Fibroblast of villous mesenchyme (primary cell): ENCODE measurements at regions not wholly inside any gene's neighbourhood (a gene's known extent, or its start where the extent isn't known, plus 50 kb on each side); places are given as distances from the start of the nearest gene placed in this dataset.

Source experiments
- DNase-seq: peaks from one replicate; pipeline ENCODE4 v3.0.0-alpha.2; 2010; ENCODE audit warnings: low read depth
- H3K4me3 ChIP-seq: 2 replicates; pipeline ENCODE4 v1.5.1; 2011; ENCODE audit warnings: low read depth, mild to moderate bottlenecking, low read length
- TF ChIP-seq, protein P1 (sequence below): IDR thresholded peaks from 2 replicates; pipeline ENCODE4 v1.5.1; 2012; ENCODE audit warnings: low read depth, mild to moderate bottlenecking, low read length; ENCODE audit not compliant: insufficient read depth

GRCh38 chr5:74261421-74261820 lies 379.1 kb downstream of the ENC1 start:
- no peak for DNase-seq
- H3K4me3 ChIP-seq: no peak overlapping the region
- TF ChIP-seq, protein P1, sequence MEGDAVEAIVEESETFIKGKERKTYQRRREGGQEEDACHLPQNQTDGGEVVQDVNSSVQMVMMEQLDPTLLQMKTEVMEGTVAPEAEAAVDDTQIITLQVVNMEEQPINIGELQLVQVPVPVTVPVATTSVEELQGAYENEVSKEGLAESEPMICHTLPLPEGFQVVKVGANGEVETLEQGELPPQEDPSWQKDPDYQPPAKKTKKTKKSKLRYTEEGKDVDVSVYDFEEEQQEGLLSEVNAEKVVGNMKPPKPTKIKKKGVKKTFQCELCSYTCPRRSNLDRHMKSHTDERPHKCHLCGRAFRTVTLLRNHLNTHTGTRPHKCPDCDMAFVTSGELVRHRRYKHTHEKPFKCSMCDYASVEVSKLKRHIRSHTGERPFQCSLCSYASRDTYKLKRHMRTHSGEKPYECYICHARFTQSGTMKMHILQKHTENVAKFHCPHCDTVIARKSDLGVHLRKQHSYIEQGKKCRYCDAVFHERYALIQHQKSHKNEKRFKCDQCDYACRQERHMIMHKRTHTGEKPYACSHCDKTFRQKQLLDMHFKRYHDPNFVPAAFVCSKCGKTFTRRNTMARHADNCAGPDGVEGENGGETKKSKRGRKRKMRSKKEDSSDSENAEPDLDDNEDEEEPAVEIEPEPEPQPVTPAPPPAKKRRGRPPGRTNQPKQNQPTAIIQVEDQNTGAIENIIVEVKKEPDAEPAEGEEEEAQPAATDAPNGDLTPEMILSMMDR: no peak

DNA sequence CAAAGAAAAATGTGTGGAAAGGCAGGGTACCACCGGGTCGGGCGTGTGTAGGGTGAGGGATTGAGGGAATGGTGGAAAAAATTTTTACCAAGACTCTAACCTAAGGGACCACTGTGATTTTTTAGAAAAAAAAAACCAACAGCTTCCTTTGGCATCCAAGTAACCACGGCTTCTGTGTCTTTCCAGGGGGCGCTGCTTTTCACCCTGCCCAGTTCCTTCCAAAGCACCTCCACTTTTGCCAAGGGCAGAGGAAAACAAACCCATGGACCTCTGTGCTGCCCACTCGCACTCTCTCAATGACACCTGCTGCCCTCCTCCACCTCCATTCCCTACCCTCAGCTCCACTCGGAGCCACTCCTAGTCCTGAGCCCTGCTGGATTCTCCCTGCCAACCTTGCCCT lies 381.0 kb downstream of the ENC1 start:
- DNase-seq: no peak
- H3K4me3 ChIP-seq: no peak overlapping the region
- TF ChIP-seq, protein P1: no peak

GRCh38 chr5:74258314-74258665 lies 382.2 kb downstream of the ENC1 start:
- no peak for DNase-seq
- TF ChIP-seq, protein P1: no peak
- H3K4me3 ChIP-seq: no peak overlapping the region

DNA sequence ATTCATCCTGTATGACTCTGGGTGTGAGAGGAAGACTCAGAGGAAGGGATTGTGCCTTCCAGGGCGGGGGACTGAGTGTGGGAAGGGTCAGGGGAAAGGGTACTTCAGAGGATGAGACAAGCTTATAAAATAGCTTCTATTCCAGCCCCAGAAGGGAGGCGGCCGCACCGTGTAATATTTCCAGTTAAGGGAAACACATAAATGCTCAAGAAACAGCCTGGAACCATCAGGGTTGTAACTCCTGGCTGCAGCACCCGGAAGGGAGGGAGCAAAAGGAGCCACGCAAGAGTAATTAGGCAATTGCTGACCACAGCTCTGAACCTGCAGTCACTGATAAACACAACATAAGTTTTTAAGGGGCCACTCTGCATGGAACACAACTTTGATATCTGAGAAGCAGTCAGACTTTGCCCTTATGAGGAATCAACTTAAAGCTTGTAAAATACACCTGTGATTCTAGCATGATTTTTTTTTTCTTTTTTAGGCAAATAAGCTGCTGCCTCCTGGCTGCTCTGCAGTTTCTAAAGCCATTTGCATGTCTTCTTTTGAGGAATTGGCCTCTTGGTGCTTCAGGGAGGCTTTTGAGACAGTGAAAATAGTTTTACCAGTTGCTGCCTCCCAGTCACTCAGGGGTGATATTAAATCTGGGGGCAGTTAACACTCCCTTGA lies 382.7 kb downstream of the ENC1 start:
- TF ChIP-seq, protein P1: no peak
- H3K4me3 ChIP-seq: no peak overlapping the region
- DNase-seq: peak; percentile 94

DNA sequence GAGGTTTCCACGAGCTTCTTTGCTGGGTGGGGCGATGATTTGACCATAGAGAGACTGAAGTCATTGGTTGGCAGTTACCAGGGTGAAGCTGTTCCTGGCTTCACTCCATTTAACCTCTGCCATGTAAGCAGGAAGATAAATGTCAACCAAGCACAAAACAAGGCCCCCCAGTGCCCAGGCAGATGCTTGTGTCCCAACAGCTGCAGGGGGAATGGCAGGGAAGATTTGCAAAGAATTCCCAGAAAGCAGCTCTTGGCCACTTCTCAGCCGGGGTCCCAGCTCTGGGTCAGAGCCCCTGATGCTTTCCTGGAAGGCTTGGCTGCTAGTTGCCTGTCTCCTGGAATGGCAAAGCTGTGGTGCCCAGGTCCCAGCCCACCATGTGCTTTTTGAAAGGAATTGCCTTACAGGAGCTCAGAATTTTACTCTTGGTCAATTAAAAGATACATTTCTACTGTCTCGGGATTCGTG lies 383.4 kb downstream of the ENC1 start:
- no peak for DNase-seq
- TF ChIP-seq, protein P1: no peak
- H3K4me3 ChIP-seq: no peak overlapping the region

DNA sequence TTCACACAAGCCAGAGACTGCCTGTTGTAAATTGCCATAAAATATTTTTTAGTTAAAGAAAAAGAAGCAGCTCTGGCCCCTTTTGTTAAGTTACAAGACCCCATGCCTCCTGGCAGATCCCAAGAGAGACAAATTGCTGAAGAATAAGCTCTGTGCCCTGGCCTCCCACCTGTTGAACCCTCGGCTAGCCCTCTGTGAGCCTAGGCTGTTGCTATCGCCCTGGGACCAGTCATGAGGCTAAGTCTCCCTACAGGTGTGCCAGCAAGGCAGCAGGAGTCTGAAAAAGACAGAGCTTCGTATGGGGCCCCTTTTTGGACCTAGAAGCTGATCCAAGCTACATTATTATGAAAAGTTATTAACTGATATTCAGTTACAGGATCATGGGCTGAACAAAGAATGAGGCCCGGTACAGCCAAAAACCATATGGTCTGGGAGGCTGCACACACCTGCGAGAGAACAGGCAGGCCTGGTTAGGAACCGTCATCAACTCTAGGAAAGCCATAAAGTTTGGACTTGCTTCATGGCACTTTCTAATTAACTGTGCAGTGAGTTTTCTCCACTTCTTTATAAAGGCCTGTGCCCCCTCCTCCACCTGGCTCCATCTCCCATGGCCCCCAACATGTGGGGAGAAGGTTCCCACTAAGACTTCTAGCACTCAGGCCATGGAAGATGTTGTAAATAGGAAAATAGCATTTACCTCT lies 384.7 kb downstream of the ENC1 start:
- TF ChIP-seq, protein P1: no peak
- DNase-seq: no peak
- H3K4me3 ChIP-seq: no peak overlapping the region

DNA sequence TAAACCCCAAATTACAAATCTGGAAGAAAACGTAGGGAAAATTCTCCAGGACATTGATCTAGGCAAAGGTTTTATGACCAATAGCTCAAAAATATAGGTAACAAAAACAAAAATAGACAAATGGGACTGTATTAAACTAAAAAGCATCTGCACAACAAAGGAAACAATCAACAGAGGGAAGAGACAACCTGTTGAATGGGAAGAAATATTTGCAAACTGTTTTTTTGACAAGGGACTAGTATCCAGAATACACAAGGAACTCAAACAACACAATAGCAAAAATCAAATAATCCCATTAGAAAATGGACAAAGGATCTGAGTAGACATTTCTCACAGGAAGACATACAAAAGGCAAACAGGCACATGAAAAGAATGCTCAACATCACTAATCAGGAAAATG lies 386.3 kb downstream of the ENC1 start:
- TF ChIP-seq, protein P1: no peak
- DNase-seq: no peak

More for the DNA sequence above, 386.3 kb downstream of the ENC1 start:
- H3K4me3 ChIP-seq: no peak overlapping the region
